H1 (cell line): ENCODE measurements at regions not wholly inside any gene's neighbourhood (a gene's known extent, or its start where the extent isn't known, plus 50 kb on each side); places are given as distances from the start of the nearest gene placed in this dataset.

ENCODE experiments used
- BRCA1 ChIP-seq: IDR thresholded peaks from 2 replicates; pipeline ENCODE4 v1.6.1; 2012; ENCODE audit warnings: low read depth, low read length, improper control_type of control experiment

- no peak for TF ChIP-seq BRCA1
Observed at GRCh38 chr1:221089803-221090202, 210.6 kb downstream of the HLX start (continued).
